ENCODE measurements at regions not wholly inside any gene's neighbourhood (a gene's known extent, or its start where the extent isn't known, plus 50 kb on each side); places are given as distances from the start of the nearest gene placed in this dataset.

DNA sequence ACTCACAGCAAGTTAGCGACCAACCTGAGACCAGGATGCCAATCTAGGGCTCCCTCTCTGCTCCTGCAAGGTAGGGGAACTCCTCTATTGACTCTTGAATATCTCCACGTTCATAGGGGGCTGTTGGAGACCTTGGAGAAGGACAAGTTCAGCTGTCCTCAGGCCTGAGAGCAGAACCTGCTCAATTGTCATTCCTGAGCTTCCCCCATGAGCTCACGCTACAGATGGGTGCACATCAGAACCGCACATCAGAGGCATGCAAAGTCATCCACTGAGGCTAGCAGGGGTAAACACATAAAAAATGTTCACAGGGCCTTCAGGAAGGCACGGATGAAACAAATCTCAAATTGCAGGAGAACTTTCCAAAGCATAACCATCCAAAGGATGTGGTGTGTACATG is 168.8 kb upstream of the ZNF507 start:
- no peak for DNase-seq (ENCODE audit: low read depth)

DNA sequence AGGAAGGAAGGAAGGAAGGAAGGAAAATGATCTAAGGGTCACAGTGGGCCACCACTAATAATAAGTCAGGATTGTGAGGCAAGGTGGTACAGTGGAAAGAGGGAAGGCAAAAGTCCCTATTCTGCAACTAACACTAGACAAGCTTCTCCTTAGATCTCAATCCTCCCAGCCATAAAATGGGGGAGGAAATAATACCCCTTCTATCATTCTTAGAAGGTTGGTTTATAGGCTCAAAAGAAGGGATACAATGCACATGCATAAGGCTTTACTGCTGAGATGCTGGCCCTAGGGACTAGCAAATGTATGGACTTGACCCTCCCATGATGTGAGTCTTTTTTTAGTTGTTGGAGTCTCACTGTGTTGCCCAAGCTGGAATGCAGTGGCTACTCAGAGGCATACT is 167.7 kb upstream of the ZNF507 start:
- no peak for DNase-seq (ENCODE audit: low read depth)

DNA sequence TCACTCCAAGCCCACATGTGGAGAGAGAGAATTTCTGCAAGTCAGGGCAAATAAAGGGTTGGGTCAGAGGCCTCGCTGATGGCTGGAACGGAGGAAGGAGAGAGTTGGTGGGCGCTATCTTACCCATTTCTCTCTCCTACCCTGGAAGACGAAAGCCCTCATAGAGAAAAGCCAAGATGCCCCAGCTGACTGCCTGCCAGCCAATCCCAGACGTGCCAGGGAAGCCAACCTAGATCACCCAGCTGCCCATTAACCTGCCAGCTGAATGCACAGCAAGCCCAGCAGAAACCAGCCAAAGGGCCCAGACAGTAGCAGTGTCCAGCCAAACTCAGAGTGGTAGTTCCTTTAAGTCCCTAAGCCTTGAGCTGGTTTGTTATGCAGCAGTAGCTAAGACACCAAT is 167.0 kb upstream of the ZNF507 start:
- DNase-seq (ENCODE audit: low read depth), result no peak

DNA sequence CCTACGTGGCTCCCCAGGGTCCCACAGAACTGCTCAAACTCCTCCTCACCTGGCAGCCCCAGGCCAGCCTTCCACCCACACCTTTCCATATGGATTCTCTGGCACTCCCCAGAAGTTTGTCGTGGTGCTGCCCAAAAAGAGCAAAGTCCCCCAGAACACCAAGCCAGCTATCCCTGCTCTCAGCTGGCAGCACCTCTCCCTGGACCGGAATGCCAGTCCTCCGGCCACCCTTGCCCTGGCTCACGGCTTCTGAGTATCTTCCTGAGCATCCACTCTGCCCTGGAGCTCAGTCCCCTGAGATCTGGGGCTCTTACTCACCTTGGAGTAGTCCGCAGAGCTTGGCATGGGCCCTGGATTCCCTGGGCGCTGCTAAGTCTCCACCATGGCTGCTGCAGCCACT is 166.5 kb upstream of the ZNF507 start:
- no peak for DNase-seq (ENCODE audit: low read depth)

DNA sequence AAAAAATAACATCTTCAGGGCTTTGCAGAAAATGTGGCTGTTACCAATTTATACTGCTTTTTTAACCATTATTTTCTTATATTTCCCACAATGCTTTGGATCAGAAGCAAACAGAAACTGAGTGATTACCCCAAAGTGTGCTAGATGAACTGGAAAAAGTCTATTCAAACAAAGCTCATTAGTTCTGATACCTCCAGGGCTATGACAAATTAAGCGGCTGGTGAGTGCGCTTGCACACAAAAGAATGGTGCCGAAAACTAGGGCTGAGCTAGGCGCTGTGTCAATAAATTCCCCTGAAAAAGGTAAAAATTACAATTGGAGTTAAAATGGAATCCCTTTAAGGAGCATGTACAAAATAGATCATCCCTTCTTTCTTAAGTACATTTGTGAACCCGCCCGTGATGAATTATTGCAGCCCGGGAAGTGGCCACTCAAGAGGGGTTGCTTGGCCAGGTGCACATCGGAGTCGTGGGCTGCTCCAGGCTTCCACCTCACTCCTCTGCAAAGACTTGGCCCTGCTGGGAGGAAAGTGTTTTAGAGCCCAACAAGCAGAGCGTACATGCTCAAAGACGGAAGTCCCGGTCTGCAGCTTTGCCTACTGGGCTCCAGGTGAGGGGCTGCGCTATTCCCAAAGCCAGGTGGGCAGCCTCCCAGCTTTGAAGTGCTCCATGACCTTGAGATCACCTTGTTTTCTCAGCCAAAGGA is 164.0 kb upstream of the ZNF507 start:
- no peak for DNase-seq (ENCODE audit: low read depth)

DNA sequence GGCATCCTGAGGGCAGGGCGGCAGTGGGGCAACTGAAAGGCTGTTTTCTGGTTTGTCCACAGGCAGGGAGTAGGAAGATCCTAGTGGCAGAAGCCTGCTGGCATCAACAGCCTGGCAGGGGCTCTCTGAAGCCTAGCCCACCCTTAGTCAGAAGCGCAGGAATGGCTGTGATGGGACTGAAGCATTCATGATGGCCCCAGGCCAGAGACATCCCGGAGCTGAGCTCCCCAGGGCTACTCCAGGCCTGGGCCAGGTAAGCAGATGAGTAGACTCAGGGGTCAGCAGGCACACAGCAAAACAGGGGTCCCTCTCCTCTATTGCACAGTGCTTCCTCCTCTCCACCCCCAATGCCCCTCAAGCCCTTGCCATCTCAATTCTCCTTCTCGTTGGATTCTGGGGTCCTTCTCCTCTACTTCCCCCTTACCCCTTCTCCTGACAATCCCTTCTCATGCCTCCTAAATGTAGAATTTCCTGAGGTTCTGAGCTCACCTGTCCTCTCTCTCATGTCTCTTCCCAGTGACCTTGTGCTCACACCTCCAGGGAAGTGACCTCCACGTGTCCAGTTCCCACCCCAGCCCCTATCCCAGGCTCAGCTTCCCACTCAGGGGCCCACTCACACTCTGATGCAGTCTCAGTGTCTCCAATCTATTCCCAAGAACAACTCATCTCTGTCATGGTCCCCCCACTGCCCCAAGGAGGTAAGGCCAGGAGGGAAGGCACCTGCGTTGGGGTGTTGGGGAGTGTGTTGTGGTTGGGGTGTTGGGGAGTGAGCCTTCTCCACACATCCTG is 158.7 kb upstream of the ZNF507 start:
- DNase-seq (ENCODE audit: low read depth), result no peak

DNA sequence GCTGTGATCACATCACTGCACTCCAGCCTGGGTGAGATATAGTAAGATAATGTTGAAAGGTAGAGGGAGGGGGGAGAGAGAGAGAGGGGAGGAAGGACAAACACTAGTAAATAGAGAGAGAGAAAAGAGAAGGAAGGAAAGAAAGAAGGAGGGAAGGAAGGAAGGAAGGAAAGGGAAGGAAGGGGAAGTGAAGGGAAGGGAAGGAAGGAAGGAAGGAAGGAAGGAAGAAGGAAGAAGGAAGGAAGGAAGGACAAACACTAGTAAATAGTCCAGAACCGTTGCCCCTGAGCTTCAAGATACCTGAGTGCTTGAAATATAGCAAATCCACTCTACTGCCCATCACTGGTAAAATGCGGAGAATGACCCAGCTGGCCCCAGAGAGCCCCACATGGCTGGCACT is 156.5 kb upstream of the ZNF507 start:
- no peak for DNase-seq (ENCODE audit: low read depth)

DNA sequence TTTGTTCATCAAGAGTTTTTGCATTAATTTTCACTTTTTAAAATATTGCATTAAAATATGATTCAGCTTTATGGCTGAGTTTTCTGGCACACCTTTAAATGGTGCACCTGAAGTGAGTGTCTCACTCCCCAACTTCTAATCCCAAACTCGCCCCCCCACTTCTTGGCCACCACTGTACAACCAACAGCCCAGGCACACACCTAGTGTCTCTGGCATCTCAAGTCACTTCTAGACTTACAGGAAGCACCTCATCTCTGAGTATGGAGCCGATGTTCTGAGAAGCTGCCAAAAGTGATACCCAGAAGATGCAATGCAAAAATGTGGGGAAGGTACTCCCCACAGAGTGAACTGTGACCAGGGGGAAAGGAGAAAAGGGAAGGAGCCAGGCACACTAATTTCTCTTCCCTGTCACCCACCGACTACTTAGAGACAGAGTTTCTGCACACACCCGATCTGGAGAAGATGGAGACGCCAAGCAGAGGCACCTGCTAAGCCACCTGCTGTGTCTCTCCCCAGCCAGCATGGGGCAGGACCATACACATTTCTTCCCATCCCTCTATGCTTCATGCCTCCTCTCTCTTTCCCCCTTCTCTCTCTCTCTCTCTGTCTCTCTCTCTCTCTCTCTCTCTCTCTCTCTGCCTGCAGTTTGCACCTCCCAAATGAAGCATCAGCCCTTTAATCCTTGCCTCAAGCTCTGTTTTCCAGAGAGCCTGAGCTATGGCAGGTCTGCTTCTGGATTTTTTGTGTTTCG is 155.3 kb upstream of the ZNF507 start:
- no peak for DNase-seq (ENCODE audit: low read depth)

DNA sequence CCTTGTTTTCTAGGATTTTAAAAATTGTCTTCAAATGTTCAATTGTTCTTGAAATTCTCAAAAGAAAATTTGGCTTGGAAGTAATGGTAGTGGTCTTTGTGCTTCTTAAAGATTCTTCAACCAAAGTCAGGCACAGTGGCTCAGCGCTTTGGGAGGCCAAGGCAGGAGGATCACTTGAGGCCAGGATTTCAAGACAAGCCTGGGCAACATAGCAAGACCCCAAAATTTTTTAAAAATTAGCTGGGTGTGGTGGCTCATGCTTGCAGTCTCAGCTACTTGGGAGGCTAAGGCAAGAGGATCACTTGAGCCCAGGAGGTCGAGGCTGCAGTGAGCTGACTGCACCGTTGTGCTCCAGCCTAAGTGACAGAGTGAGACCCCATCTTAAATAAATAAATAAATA is 153.5 kb upstream of the ZNF507 start:
- DNase-seq (ENCODE audit: low read depth), result no peak

DNA sequence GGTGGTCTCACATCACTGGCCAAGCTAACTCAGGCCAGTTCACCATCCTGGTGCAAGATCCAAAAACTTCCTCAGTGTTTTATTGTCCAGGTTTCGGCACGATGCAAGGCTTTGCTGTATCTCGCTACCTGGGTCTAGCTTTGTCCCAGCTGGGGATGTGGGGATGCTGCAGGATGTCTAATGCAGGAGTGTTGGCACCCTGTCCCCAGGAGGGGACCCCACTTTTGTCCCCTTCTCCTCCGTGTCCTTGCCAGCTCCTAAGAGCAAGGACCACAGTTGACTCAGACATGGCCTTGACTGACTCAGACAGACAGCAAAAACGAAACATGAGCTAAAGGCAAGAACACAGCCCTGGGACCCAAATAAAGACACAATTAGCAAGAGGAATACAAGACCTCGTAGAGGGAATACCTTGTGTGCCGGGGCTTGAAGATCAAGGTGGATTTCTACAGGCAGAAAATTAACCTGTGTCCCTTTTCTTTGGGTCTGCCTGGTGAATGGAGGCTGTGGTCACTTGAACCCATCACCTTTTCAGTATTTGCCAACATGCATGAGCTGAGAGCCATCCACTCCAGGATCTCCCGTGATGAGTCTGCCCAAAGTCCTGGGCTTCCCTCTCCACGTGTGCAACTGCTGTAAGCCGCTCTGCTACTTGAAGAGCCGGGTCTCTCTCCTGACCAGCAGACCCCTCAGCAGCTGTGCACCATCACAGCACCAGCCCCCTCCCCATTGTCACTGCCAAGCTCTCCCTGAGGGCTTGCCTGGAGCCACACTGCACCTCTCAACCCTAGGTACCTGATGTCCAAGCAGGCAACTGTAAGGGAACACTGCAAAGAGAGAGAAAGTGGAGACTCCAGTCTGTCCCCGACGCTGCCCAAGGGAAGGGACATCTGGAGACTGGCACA is 149.5 kb upstream of the ZNF507 start:
- no peak for DNase-seq (ENCODE audit: low read depth)

DNA sequence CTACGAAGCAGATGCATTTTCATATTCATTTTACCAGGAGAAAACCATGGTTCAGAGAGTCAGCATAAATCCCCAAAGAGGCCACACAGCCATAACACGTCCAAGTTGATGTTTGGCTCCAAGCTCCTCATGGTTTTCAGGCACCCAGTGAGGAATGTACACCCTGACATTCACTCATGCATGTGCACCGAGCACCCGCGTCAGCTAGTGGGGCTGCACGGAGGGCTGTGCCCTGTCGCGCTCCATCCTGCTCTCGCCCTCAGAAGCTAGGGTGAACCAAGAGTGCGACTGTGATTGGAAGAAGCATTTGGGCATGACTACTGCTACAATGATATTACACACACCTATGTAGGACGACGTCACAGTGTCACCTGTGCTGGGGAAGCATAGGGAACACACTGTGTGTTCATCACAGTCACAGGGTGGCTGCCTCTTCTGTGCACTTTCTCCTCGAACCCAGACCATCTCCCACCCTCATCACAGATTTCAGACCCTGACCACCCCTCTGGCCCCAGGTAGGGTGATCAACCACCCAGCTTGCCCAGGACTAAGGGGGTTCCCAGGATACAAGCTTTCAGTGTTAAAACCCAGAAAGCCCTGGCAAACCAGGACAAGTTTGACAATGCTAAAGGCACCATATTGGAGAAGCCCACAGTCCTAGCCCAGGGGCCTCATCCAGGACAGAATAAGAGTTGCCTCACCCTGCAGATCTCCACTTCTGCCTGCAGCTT is 148.6 kb upstream of the ZNF507 start:
- DNase-seq (ENCODE audit: low read depth), result no peak

DNA sequence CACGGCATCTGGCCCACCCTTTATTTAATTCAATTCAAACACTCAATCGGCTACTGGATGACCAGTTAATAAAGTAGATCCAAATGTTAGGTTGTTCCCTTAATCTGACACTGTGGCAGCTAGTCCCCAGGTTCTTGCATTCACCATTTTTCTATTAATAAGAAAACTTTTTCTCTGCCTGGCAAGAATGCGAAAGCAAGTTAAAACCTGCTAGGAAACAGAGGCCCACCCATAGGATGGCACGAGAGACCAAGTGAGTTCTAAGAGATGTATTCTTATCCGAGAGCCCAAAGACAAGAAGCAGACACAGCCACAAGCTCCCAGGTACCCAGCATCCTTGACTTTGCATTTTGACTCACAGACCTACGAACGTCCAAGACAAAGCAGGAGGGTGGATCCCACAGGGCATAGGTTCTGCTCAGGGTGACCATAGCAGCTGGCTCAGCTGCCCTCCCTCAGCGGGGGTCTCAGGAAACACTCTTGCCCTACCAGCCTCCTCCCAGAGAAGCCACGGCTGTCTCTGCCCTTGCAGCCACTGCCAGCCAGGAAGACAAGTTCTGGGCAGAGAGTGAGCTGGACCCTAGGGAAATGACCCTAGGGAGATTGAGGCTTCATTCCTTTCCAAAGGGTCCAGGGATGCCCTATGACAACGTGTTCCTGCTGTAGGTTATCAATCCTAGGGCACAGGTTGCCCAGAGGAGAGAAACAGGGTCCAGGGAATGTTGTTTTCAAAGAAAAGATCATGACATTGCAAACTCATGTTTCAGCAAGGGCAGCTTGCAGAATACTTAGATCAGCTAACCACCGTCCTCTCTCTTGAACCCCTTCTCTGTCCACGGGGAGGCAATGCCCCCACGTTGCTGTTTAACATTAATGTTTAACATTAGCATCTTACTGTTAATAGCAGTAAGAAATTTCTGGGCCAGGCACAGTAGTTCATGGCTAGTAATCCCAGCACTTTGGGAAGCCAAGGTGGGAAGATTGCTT is 147.2 kb upstream of the ZNF507 start:
- no peak for DNase-seq (ENCODE audit: low read depth)

DNA sequence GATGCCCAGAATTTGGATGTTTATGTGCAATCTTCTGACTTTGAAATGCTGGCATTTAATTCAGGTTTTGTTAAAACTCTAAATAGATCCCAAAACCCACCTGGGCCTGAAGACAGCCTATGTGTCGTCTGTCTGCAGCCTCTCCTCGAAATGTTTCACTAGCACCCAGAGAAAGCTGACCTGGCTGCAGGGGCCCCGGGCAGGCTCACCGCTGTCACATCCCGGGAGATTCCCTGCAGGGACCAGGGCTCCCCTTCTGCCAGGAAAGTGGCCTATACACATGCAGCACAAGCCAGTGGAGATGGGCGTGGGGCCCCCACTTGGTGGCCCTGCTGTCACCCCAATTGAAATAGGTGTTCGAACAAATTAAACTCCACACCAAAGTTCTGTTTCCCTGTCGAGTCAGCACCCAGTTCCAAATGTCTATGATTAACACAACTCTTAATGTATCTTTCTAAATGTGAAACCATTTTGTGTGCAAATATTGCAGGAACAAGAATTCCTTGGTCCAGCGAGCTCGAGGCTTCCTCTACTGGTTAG is 145.8 kb upstream of the ZNF507 start:
- DNase-seq (ENCODE audit: low read depth), result no peak

DNA sequence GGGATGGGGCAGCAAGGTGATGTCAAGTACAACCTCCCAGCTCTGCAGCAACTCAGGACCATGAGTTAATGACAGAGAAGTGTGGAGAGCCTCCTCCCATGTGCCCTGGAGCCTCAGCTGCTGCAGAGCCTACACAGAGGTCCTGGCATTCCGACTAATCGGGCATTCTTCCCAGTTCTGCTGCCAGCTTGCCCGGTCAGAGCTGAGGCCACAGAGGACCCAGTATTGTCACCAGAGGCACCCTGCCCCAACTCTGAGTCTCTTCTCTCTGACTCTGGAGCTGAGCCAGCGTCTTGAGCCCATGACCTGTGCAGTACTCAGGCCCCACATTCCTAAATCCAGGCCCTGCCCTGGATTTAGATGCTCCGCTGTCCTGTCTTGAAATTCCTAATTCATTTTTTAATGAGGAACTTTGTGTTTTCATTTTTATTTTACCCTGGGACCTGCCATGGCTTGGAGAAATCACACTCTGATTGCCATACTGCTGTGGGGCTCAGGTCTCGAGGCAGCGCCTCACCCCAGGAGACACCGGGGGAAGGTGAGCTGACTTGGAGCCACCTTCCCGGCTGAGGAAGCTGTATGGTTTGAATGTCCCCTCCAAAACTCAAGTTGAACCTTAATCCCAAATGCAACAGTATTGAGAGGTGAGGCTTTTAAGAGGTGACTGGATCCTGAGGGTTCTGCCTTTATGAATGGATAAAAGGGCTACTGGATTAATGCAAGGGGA is 144.9 kb upstream of the ZNF507 start:
- DNase-seq (ENCODE audit: low read depth), result no peak

DNA sequence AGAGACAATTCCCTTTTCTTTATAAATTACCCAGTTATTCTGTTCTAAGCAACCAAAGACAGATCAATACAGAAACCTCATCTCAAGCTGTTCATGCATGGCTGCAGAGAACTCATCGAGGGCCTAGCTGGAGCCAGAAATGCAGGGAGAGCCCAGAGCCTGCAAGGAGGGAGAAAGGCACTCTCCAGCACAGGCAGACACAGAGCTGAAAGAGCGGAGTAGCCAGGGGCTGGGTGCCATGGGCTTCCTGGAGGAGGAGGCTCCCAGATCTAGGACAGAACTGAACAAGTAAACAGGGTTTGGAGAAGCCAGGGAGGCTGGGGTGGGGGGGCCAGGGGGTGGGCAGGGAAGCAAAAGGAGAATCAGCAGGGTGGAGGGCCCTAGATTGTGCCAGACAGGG is 144.2 kb upstream of the ZNF507 start:
- DNase-seq (ENCODE audit: low read depth), result no peak

DNA sequence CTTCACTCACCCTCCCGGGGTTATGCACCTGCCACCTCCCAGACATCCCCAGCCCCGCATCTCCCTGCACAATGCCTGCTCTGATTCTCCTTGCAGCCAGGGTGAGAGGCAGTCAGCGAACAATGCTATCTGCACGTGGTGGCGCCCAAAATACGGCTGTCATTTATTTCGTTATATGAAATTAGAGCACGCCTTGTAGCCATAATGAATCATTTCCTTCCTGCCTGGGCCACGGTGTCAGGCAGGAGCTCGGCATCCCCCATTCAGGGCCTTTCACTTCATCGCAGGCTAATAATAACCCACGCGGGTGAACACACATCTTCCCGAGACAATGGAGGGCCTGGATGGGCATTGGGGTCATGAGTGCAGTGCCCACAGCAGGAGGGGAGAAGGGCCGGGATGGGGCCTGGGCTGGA is 143.8 kb upstream of the ZNF507 start:
- no peak for DNase-seq (ENCODE audit: low read depth)

DNA sequence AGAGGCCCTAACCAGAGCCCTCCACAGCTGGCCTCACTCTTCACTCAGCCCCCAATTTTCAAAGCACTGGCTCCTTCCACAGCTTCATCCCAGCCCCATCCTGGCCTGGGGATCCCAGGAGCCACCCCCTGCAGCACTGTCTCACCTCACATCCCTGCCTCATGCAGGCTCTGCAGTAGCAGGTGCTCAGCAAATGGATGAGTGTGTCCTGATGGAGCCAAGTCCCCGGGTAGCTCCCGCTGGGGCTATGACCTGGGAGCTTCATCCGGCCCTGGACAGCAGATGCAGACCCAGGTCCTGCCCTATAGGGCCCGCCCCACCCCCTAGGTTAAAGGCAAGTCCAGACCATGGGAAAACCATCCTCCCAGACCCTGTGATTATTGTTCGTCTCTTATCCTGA is 143.2 kb upstream of the ZNF507 start:
- DNase-seq (ENCODE audit: low read depth), result no peak

DNA sequence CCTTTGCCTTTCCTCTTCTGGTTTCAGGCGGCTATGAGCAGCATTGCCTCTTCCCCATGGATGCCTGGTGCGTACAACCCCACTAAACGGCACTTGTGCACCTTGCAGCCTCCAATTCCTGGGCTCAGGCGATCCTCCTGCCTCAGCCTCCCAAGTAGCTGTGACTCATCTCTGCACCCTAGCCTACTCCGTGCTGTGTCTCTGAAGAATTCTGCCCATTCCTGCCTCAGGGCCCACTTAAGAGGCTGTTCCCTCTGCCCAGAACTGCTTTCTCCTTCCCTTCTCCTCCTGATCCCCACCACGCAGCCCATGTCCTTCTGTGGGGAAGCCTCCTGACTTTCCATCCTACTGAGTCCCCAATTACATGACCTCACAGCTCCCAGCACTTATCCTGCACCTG is 142.2 kb upstream of the ZNF507 start:
- no peak for DNase-seq (ENCODE audit: low read depth)

DNA sequence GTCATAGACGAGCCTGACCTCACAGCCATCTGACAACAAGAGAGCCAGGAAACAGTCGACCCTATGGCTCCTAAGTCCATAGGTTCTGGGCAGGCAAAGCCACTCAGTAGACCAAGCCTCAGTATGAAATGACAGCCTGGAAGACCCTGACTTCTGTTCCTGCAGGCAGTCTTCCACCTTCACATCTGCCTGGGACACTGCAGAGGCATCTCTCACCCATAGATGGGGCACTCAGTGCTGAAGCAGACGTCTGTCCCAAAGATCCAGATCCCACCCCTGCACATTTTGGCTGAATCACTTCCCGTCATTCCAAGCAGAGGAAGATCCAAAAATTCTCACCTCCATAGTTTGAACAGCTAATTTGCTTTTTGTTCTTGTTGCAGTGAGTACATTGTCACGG is 139.3 kb upstream of the ZNF507 start:
- no peak for DNase-seq (ENCODE audit: low read depth)

Measured in activated T-cell treated with anti-CD3 and anti-CD28 coated beads for 24 hours (primary cell).